ENCODE measurements at regions not wholly inside any gene's neighbourhood (a gene's known extent, or its start where the extent isn't known, plus 50 kb on each side); places are given as distances from the start of the nearest gene placed in this dataset.

GRCh38 chr1:208951026-208951525, 632.4 kb upstream of the CAMK1G start:
- TF ChIP-seq EGR1 (IDR thresholded peaks at IDR 0.05) = no peak
- no peak for TF ChIP-seq FOXM1 (IDR thresholded peaks at IDR 0.05; ENCODE audit: borderline replicate concordance, low read depth)
- TF ChIP-seq REST (IDR thresholded peaks at IDR 0.05; ENCODE audit: low read depth) = no peak
- TF ChIP-seq EP300 (IDR thresholded peaks at IDR 0.05; ENCODE audit: borderline replicate concordance) = no peak
- TF ChIP-seq CEBPB (IDR thresholded peaks at IDR 0.05) = no peak
- no peak for TF ChIP-seq RAD21 (IDR thresholded peaks at IDR 0.05; ENCODE audit: low read depth)
- TF ChIP-seq NFIC (IDR thresholded peaks at IDR 0.05) = no peak
- no peak for TF ChIP-seq CREB1 (IDR thresholded peaks at IDR 0.05; ENCODE audit: low read depth)
- no peak for TF ChIP-seq TCF12 (IDR thresholded peaks at IDR 0.05; ENCODE audit: low read depth)
- no peak for TF ChIP-seq ZBTB7A (IDR thresholded peaks at IDR 0.05; ENCODE audit: low read depth)
- no peak for TF ChIP-seq USF1 (IDR thresholded peaks at IDR 0.05)
- no peak for TF ChIP-seq YY1 (IDR thresholded peaks at IDR 0.05; ENCODE audit: low read depth)
- no peak for TF ChIP-seq TEAD4 (IDR thresholded peaks at IDR 0.05)
- no peak for TF ChIP-seq MAX (IDR thresholded peaks at IDR 0.05)
- no peak for TF ChIP-seq TAF1 (IDR thresholded peaks at IDR 0.05; ENCODE audit: low read depth)

- TF ChIP-seq CREB1 (IDR thresholded peaks at IDR 0.05; ENCODE audit: low read depth) (no peak), RAD21 (IDR thresholded peaks at IDR 0.05; ENCODE audit: low read depth) (no peak), TCF12 (IDR thresholded peaks at IDR 0.05; ENCODE audit: low read depth) (no peak), USF1 (IDR thresholded peaks at IDR 0.05) (no peak), ZBTB7A (IDR thresholded peaks at IDR 0.05; ENCODE audit: low read depth) (no peak), NFIC (IDR thresholded peaks at IDR 0.05) (no peak), REST (IDR thresholded peaks at IDR 0.05; ENCODE audit: low read depth) (no peak), TAF1 (IDR thresholded peaks at IDR 0.05; ENCODE audit: low read depth) (no peak), FOXM1 (IDR thresholded peaks at IDR 0.05; ENCODE audit: borderline replicate concordance, low read depth) (no peak), EGR1 (IDR thresholded peaks at IDR 0.05) (no peak), TEAD4 (IDR thresholded peaks at IDR 0.05) (no peak)
These were observed 631.6 kb upstream of the CAMK1G start for GRCh38 chr1:208951908-208952307.

GRCh38 chr1:208962867-208963266, 620.6 kb upstream of the CAMK1G start:
- TF ChIP-seq MAX (IDR thresholded peaks at IDR 0.05) = no peak
- no peak for TF ChIP-seq YY1 (IDR thresholded peaks at IDR 0.05; ENCODE audit: low read depth)
- no peak for TF ChIP-seq NFIC (IDR thresholded peaks at IDR 0.05)
- TF ChIP-seq CREB1 (IDR thresholded peaks at IDR 0.05; ENCODE audit: low read depth) = no peak
- TF ChIP-seq TCF12 (IDR thresholded peaks at IDR 0.05; ENCODE audit: low read depth) = no peak
- TF ChIP-seq RAD21 (IDR thresholded peaks at IDR 0.05; ENCODE audit: low read depth) = no peak
- no peak for TF ChIP-seq FOXM1 (IDR thresholded peaks at IDR 0.05; ENCODE audit: borderline replicate concordance, low read depth)
- TF ChIP-seq USF1 (IDR thresholded peaks at IDR 0.05) = no peak
- TF ChIP-seq ZBTB7A (IDR thresholded peaks at IDR 0.05; ENCODE audit: low read depth) = no peak
- no peak for TF ChIP-seq EGR1 (IDR thresholded peaks at IDR 0.05)
- no peak for TF ChIP-seq REST (IDR thresholded peaks at IDR 0.05; ENCODE audit: low read depth)
- TF ChIP-seq TAF1 (IDR thresholded peaks at IDR 0.05; ENCODE audit: low read depth) = no peak
- no peak for TF ChIP-seq EP300 (IDR thresholded peaks at IDR 0.05; ENCODE audit: borderline replicate concordance)
- TF ChIP-seq CEBPB (IDR thresholded peaks at IDR 0.05) = no peak
- no peak for TF ChIP-seq TEAD4 (IDR thresholded peaks at IDR 0.05)

GRCh38 chr1:208965351-208965750, 618.2 kb upstream of the CAMK1G start:
- TF ChIP-seq CREB1 (IDR thresholded peaks at IDR 0.05; ENCODE audit: low read depth) (no peak), EP300 (IDR thresholded peaks at IDR 0.05; ENCODE audit: borderline replicate concordance) (no peak), MAX (IDR thresholded peaks at IDR 0.05) (no peak), TEAD4 (IDR thresholded peaks at IDR 0.05) (no peak), FOXM1 (IDR thresholded peaks at IDR 0.05; ENCODE audit: borderline replicate concordance, low read depth) (no peak), NFIC (IDR thresholded peaks at IDR 0.05) (no peak), ZBTB7A (IDR thresholded peaks at IDR 0.05; ENCODE audit: low read depth) (no peak), TCF12 (IDR thresholded peaks at IDR 0.05; ENCODE audit: low read depth) (no peak), EGR1 (IDR thresholded peaks at IDR 0.05) (no peak), RAD21 (IDR thresholded peaks at IDR 0.05; ENCODE audit: low read depth) (no peak)

Measured in Ishikawa (cell line).